Trophoblast cell (in vitro differentiated cells and primary cell): ENCODE measurements at regions not wholly inside any gene's neighbourhood (a gene's known extent, or its start where the extent isn't known, plus 50 kb on each side); places are given as distances from the start of the nearest gene placed in this dataset.
A peak's percentile ranks its signal among the peaks of the same experiment; 100 is the strongest.

Experiments
- DNase-seq, 2 donors: peaks; one replicate each; pipeline ENCODE4 v3.0.0-alpha.2; 2016
- H2AFZ ChIP-seq: 2 replicates; pipeline ENCODE4 v1.6.1; 2013; ENCODE audit warnings: low read length, moderate library complexity, mild to moderate bottlenecking; ENCODE audit not compliant: insufficient read depth, poor library complexity
- H2AK5ac ChIP-seq: 2 replicates; pipeline ENCODE4 v1.6.1; 2013; ENCODE audit warnings: mild to moderate bottlenecking, low read length
- H2BK120ac ChIP-seq: 2 replicates; pipeline ENCODE4 v1.6.1; 2013; ENCODE audit warnings: low read length, mild to moderate bottlenecking, moderate library complexity; ENCODE audit not compliant: insufficient read depth, poor library complexity
- H2BK12ac ChIP-seq: 2 replicates; pipeline ENCODE4 v1.6.1; 2013; ENCODE audit warnings: mild to moderate bottlenecking, low read length, moderate library complexity
- H2BK5ac ChIP-seq: 2 replicates; pipeline ENCODE4 v1.6.1; 2013; ENCODE audit warnings: low read length, low read depth, moderate library complexity, mild to moderate bottlenecking; ENCODE audit not compliant: poor library complexity
- H3K14ac ChIP-seq: 2 replicates; pipeline ENCODE4 v1.6.1; 2013; ENCODE audit warnings: mild to moderate bottlenecking, low read length
- H3K18ac ChIP-seq: 2 replicates; pipeline ENCODE4 v1.6.1; 2013; ENCODE audit warnings: mild to moderate bottlenecking, low read length
- H3K23ac ChIP-seq: 2 replicates; pipeline ENCODE4 v1.6.1; 2013; ENCODE audit warnings: low read length
- H3K27ac ChIP-seq: 2 replicates; pipeline ENCODE4 v1.5.1; 2013; ENCODE audit warnings: low read depth, mild to moderate bottlenecking, inconsistent platforms, low read length, moderate library complexity
- H3K27me3 ChIP-seq: 2 replicates; pipeline ENCODE4 v1.6.1; 2013; ENCODE audit warnings: inconsistent platforms, mild to moderate bottlenecking, low read length, moderate library complexity; ENCODE audit not compliant: insufficient read depth
- H3K36me3 ChIP-seq, 2 experiments: 1 replicate in 1 of 2; 2 replicates in 1 of 2; pipeline ENCODE4 v1.6.1; 2013; ENCODE audit warnings: low read length in 2 of 2, mild to moderate bottlenecking in 2 of 2, moderate library complexity in 1 of 2; ENCODE audit not compliant: insufficient read depth in 2 of 2, control insufficient read depth in 1 of 2
- H3K4ac ChIP-seq: 2 replicates; pipeline ENCODE4 v1.6.1; 2013; ENCODE audit warnings: low read depth, mild to moderate bottlenecking, low read length, moderate library complexity
- H3K4me1 ChIP-seq, 2 experiments: 1 replicate in 1 of 2; 2 replicates in 1 of 2; pipeline ENCODE4 v1.6.1; 2013; ENCODE audit warnings: low read length in 2 of 2, mild to moderate bottlenecking in 2 of 2, moderate library complexity in 1 of 2; ENCODE audit not compliant: insufficient read depth in 2 of 2, control insufficient read depth in 1 of 2
- H3K4me2 ChIP-seq: 2 replicates; pipeline ENCODE4 v1.6.1; 2013; ENCODE audit warnings: inconsistent platforms, mild to moderate bottlenecking, low read length, moderate library complexity
- H3K4me3 ChIP-seq: 2 replicates; pipeline ENCODE4 v1.5.1; 2013; ENCODE audit warnings: mild to moderate bottlenecking, low read depth, low read length, inconsistent platforms
- H3K79me1 ChIP-seq: one replicate; pipeline ENCODE4 v1.6.1; 2013; ENCODE audit warnings: low read length
- H3K79me2 ChIP-seq: 2 replicates; pipeline ENCODE4 v1.6.1; 2013; ENCODE audit warnings: low read length, mild to moderate bottlenecking; ENCODE audit not compliant: control insufficient read depth, insufficient read depth, poor library complexity
- H3K9ac ChIP-seq: 2 replicates; pipeline ENCODE4 v1.6.1; 2013; ENCODE audit warnings: mild to moderate bottlenecking, low read length
- H3K9me3 ChIP-seq: 2 replicates; pipeline ENCODE4 v1.6.1; 2013; ENCODE audit warnings: low read depth, mild to moderate bottlenecking, control low read depth, inconsistent platforms, low read length; ENCODE audit not compliant: insufficient read depth
- H4K12ac ChIP-seq: 2 replicates; pipeline ENCODE4 v1.6.1; 2013; ENCODE audit warnings: low read depth, mild to moderate bottlenecking, low read length, moderate library complexity
- H4K8ac ChIP-seq: 2 replicates; pipeline ENCODE4 v1.6.1; 2013; ENCODE audit warnings: low read depth, mild to moderate bottlenecking, low read length, moderate library complexity
- H4K91ac ChIP-seq: one replicate; pipeline ENCODE4 v1.6.1; 2013; ENCODE audit warnings: low read depth, mild to moderate bottlenecking, low read length, moderate library complexity
- WGBS: extraction: QIAGEN DNeasy Blood & Tissue Kit; methylation state at CpG from one replicate; pipeline ENCODE4 v1.1.7; 2013; ENCODE audit warnings: missing lambda C conversion rate; ENCODE audit not compliant: insufficient read length, insufficient coverage; ENCODE audit errors: extremely low coverage; 5-methylcytosine and 5-hydroxymethylcytosine counted together

- no peak overlapping the region for H4K12ac ChIP-seq
- no peak overlapping the region for H3K14ac ChIP-seq
- H3K4me2 ChIP-seq, result peak overlapping the region; percentile 50
- no peak overlapping the region for H3K9ac ChIP-seq
- no peak overlapping the region for H2BK120ac ChIP-seq
- no peak overlapping the region for H3K23ac ChIP-seq
- H2AFZ ChIP-seq, result no peak overlapping the region
- no peak overlapping the region for H3K18ac ChIP-seq
- no peak overlapping the region for H4K8ac ChIP-seq
- H2BK5ac ChIP-seq, result no peak overlapping the region
- H2BK12ac ChIP-seq, result no peak overlapping the region
- H3K9me3 ChIP-seq, result no peaks in the 10 kb centered on the region
- no peak overlapping the region for H3K4me3 ChIP-seq
- no peak for DNase-seq
- no CpG with 5 or more reads among the region's 16 CpGs for WGBS
- H3K4ac ChIP-seq, result no peak overlapping the region
- no peaks in the 10 kb centered on the region for H3K27me3 ChIP-seq
- no peaks in the 10 kb centered on the region for H3K79me1 ChIP-seq
- H3K4me1 ChIP-seq, result peaks cover 4% of the 10 kb centered on the region in 2 experiments
- H2AK5ac ChIP-seq, result no peak overlapping the region
- no peak overlapping the region for H4K91ac ChIP-seq
- no peak overlapping the region for H3K27ac ChIP-seq
- H3K79me2 ChIP-seq, result no peaks in the 10 kb centered on the region
- no peaks in the 10 kb centered on the region for H3K36me3 ChIP-seq
These were observed 243.2 kb downstream of the NSUN3 start for GRCh38 chr3:94305835-94306611.

GRCh38 chr3:94307588-94307987, 244.7 kb downstream of the NSUN3 start:
- H3K36me3 ChIP-seq, result no peaks in the 10 kb centered on the region
- no peak overlapping the region for H2BK120ac ChIP-seq
- H3K79me2 ChIP-seq, result no peaks in the 10 kb centered on the region
- H3K4me3 ChIP-seq, result no peak overlapping the region
- H3K4me2 ChIP-seq, result no peak overlapping the region
- H3K14ac ChIP-seq, result no peak overlapping the region
- H3K23ac ChIP-seq, result no peak overlapping the region
- H3K9ac ChIP-seq, result no peak overlapping the region
- no peak overlapping the region for H3K4ac ChIP-seq
- H3K4me1 ChIP-seq, result peaks cover 4% of the 10 kb centered on the region in 2 experiments
- no peak overlapping the region for H4K12ac ChIP-seq
- no peak for DNase-seq
- H4K8ac ChIP-seq, result no peak overlapping the region
- H2AK5ac ChIP-seq, result no peak overlapping the region
- no peaks in the 10 kb centered on the region for H3K27me3 ChIP-seq
- no peak overlapping the region for H2AFZ ChIP-seq
- H2BK12ac ChIP-seq, result no peak overlapping the region
- H3K27ac ChIP-seq, result no peak overlapping the region
- no peak overlapping the region for H3K18ac ChIP-seq
- no peak overlapping the region for H4K91ac ChIP-seq
- H2BK5ac ChIP-seq, result no peak overlapping the region
- H3K9me3 ChIP-seq, result no peaks in the 10 kb centered on the region
- no peaks in the 10 kb centered on the region for H3K79me1 ChIP-seq

- Histone ChIP-seq H4K12ac (no peak overlapping the region), H3K4me1 (peaks cover 4% of the 10 kb centered on the region in 2 experiments), H3K4me3 (no peak overlapping the region), H3K9me3 (no peaks in the 10 kb centered on the region), H2BK12ac (no peak overlapping the region), H2BK5ac (no peak overlapping the region), H2AFZ (no peak overlapping the region), H3K79me2 (no peaks in the 10 kb centered on the region), H3K27me3 (no peaks in the 10 kb centered on the region), H2BK120ac (no peak overlapping the region), H2AK5ac (no peak overlapping the region), H4K91ac (no peak overlapping the region), H3K27ac (no peak overlapping the region), H3K23ac (no peak overlapping the region), H3K4me2 (no peak overlapping the region), H3K4ac (no peak overlapping the region), H3K79me1 (no peaks in the 10 kb centered on the region), H3K36me3 (no peaks in the 10 kb centered on the region), H3K18ac (no peak overlapping the region), H3K14ac (no peak overlapping the region), H3K9ac (no peak overlapping the region), H4K8ac (no peak overlapping the region)
- no peak for DNase-seq
- WGBS, result no CpG with 5 or more reads among the region's 1 CpG
These were observed 245.9 kb downstream of the NSUN3 start for GRCh38 chr3:94308767-94309166.

DNA sequence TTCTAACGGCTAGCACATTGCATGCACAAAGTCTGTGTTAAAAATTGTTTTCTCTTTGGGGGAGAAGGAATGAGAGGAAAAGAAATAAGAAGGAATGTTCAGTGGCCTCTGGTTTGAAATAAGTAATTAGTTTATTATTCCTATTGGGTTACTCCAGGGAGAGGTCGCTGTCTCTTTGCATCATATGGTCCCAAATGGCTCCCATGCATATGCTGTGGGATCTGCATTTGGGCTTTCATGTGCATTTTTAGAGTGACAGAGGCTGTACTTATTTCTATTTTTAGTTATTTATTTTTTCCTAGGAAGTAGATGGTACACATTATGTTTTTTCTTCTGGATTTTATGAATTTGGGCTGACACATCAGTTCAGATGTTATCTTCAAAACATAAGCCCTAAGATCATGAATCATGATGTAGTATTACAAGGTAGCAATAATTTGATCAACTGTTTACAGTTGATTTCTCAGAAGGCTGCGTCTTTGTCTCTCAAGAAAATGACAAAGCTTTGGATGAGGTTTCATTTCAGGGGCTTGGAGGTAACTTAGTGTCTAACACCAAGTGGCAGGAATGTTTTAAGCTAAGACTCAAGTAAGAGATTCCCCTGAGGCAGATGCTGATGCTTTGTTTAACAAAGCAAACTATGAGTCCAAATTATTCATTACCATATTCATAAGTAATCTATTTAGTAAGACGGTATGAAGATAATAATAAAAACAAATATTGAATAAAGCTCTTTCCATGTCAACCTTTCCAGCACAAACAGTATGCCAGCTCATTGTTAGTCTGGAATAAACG, 247.7 kb downstream of the NSUN3 start:
- DNase-seq, result no peak
- no peak overlapping the region for H4K8ac ChIP-seq
- H3K9me3 ChIP-seq, result no peaks in the 10 kb centered on the region
- no peak overlapping the region for H3K4ac ChIP-seq
- no CpG with 5 or more reads among the region's 5 CpGs for WGBS
- H2BK5ac ChIP-seq, result no peak overlapping the region
- H3K4me2 ChIP-seq, result no peak overlapping the region
- no peak overlapping the region for H2BK120ac ChIP-seq
- H3K79me1 ChIP-seq, result no peaks in the 10 kb centered on the region
- H3K14ac ChIP-seq, result no peak overlapping the region
- no peaks in the 10 kb centered on the region for H3K79me2 ChIP-seq
- no peaks in the 10 kb centered on the region for H3K27me3 ChIP-seq
- no peak overlapping the region for H2AFZ ChIP-seq
- H4K12ac ChIP-seq, result no peak overlapping the region
- peaks cover 4% of the 10 kb centered on the region in 2 experiments for H3K4me1 ChIP-seq
- no peaks in the 10 kb centered on the region for H3K36me3 ChIP-seq
- no peak overlapping the region for H3K27ac ChIP-seq
- no peak overlapping the region for H3K18ac ChIP-seq
- no peak overlapping the region for H2BK12ac ChIP-seq
- H3K4me3 ChIP-seq, result no peak overlapping the region
- no peak overlapping the region for H2AK5ac ChIP-seq
- H3K23ac ChIP-seq, result no peak overlapping the region
- H4K91ac ChIP-seq, result no peak overlapping the region
- no peak overlapping the region for H3K9ac ChIP-seq
